WI38 (cell line): ENCODE measurements at regions not wholly inside any gene's neighbourhood (a gene's known extent, or its start where the extent isn't known, plus 50 kb on each side); places are given as distances from the start of the nearest gene placed in this dataset.

Experiments used
- H3K4me3 ChIP-seq: 2 replicates; pipeline ENCODE4 v1.5.1; 2011; ENCODE audit warnings: low read depth, mild to moderate bottlenecking, control low read depth, low read length
- CTCF ChIP-seq: IDR thresholded peaks from 2 replicates; pipeline ENCODE4 v1.5.1; 2012; ENCODE audit warnings: low read depth, mild to moderate bottlenecking, control low read depth, low read length

GRCh38 chr11:81857386-81857785, 876.3 kb downstream of the FAM181B start:
- no peak for TF ChIP-seq CTCF
- no peak overlapping the region for H3K4me3 ChIP-seq

- H3K4me3 ChIP-seq, result no peak overlapping the region
- TF ChIP-seq CTCF, result no peak
Observed at GRCh38 chr11:81853791-81854190, 879.9 kb downstream of the FAM181B start.

GRCh38 chr11:81852896-81853295, 880.8 kb downstream of the FAM181B start:
- no peak overlapping the region for H3K4me3 ChIP-seq
- no peak for TF ChIP-seq CTCF

GRCh38 chr11:81840380-81840779, 893.3 kb downstream of the FAM181B start:
- no peak for TF ChIP-seq CTCF
- no peak overlapping the region for H3K4me3 ChIP-seq

GRCh38 chr11:81839976-81840375, 893.7 kb downstream of the FAM181B start:
- TF ChIP-seq CTCF, result no peak
- H3K4me3 ChIP-seq, result no peak overlapping the region

- H3K4me3 ChIP-seq, result no peak overlapping the region
- no peak for TF ChIP-seq CTCF
Observed at GRCh38 chr11:81839016-81839415, 894.6 kb downstream of the FAM181B start.

GRCh38 chr11:81829976-81830375, 903.7 kb downstream of the FAM181B start:
- H3K4me3 ChIP-seq, result no peak overlapping the region
- TF ChIP-seq CTCF, result no peak
